ENCODE measurements at regions not wholly inside any gene's neighbourhood (a gene's known extent, or its start where the extent isn't known, plus 50 kb on each side); places are given as distances from the start of the nearest gene placed in this dataset.

DNA sequence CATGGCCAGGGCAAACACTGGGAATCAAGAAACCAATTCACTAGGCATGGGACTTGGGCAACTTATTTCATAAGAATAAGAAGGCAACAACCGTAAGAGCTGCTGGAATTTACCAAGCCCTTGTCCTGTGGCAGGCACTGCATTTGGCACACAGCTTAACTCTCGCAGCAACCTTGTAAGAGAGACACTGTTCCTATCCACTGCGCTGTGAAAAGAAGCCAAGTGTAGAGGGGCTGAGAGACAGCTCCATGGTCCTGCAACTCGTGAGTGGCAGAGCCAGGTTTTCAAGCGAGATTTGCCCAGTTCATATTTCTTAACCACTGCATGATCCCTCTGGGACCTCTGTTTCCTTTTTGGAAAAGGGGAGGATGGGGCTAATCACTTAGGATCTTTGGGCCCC is 129.3 kb upstream of the STC2 start:
- H2AFZ ChIP-seq (ENCODE audit: low read length) = no peak overlapping the region
- H3K4me2 ChIP-seq (ENCODE audit: insufficient read depth, low read length, poor library complexity, severe bottlenecking) = no peak overlapping the region
- no peak overlapping the region for H2BK5ac ChIP-seq (ENCODE audit: low read length)
- no peaks in the 10 kb centered on the region for H3K27me3 ChIP-seq (ENCODE audit: control insufficient read depth in 3 of 3, insufficient read depth in 3 of 3, low read depth in 1 of 3, low read length in 3 of 3)
- no peak overlapping the region for H3K23ac ChIP-seq (ENCODE audit: low read depth, low read length, poor library complexity)
- H3K14ac ChIP-seq (ENCODE audit: low read length) = no peak overlapping the region
- no CpG with 5 or more reads among the region's 5 CpGs for WGBS, 2 donors (ENCODE audit: extremely low coverage in 2 of 2, insufficient read length in 2 of 2, insufficient replicate concordance in 1 of 2)
- no peaks in the 10 kb centered on the region for H3K9me3 ChIP-seq (replicated peaks in 1 of 2; ENCODE audit: control insufficient read depth in 2 of 2, insufficient read depth in 1 of 2, low read depth in 1 of 2, low read length in 2 of 2)
- H4K8ac ChIP-seq (ENCODE audit: low read depth, low read length) = no peak overlapping the region
- H4K91ac ChIP-seq (ENCODE audit: low read depth, low read length, poor library complexity) = no peak overlapping the region
- DNase-seq (ENCODE audit: low spot score) = no peak
- H3K4me1 ChIP-seq (ENCODE audit: control insufficient read depth in 2 of 2, insufficient read depth in 1 of 2, low read depth in 1 of 2, low read length in 2 of 2) = no peaks in the 10 kb centered on the region
- no peaks in the 10 kb centered on the region for H3K36me3 ChIP-seq (replicated peaks in 1 of 2; ENCODE audit: control insufficient read depth in 2 of 2, insufficient read depth in 2 of 2, low read length in 2 of 2)
- no peak overlapping the region for H3K27ac ChIP-seq (replicated peaks; ENCODE audit: low read length)
- no peak overlapping the region for H3K4me3 ChIP-seq (ENCODE audit: low read length in 2 of 2)
- no peak overlapping the region for H3K9ac ChIP-seq (ENCODE audit: low read depth, low read length, poor library complexity)
- no peak overlapping the region for H2BK15ac ChIP-seq (ENCODE audit: low read length)
- H3K79me1 ChIP-seq (ENCODE audit: low read depth, low read length) = no peaks in the 10 kb centered on the region
- H2BK12ac ChIP-seq (ENCODE audit: low read length) = no peak overlapping the region
- no peak overlapping the region for H2AK5ac ChIP-seq (ENCODE audit: low read depth, low read length)
- no peak overlapping the region for H3K18ac ChIP-seq (ENCODE audit: low read length)
- no peak overlapping the region for H3K4ac ChIP-seq (ENCODE audit: low read length)
- no peak overlapping the region for H2BK120ac ChIP-seq (ENCODE audit: low read depth, low read length)

DNA sequence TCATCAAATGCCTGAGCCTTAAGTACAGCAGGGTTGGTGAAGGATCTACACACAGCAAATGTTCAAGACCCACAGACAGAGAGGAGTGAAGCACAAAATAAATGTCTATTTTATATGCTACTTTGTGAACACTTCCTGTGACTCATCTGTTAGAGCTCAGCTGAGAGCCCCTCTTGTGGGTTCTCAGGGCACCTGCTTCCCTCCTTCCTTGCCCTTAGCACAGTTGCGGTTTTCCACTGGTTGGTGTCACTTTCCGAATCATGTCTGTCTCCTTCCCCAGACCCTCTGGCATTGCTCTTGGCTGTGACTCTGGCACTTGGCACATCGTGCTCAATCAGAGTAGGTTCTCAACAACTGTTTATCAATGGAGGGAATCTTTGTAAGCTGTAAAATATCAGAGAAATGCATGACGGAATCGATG is 128.5 kb upstream of the STC2 start:
- H3K27ac ChIP-seq (replicated peaks; ENCODE audit: low read length) = no peak overlapping the region
- H3K9me3 ChIP-seq (replicated peaks in 1 of 2; ENCODE audit: control insufficient read depth in 2 of 2, insufficient read depth in 1 of 2, low read depth in 1 of 2, low read length in 2 of 2) = no peaks in the 10 kb centered on the region

DNA sequence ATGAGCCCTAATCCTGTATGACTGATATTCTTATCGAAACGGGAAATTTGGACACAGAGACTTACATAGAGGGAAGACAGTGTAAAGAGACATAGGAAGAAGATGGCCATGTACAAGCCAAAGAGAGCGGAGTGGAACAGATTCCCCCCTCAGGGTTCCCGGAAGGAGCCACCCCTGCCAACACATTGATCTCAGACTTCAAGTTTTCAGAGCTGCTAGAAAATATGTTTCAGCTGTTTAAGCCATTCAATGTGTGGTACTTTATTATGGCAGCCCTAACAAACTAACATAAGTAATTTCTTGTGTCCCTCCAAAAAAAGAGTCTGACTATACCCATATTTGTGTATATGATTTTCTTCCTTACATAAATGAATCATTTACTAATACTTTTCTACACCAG is 128.0 kb upstream of the STC2 start:
- no peak overlapping the region for H2BK5ac ChIP-seq (ENCODE audit: low read length)
- no peak overlapping the region for H3K18ac ChIP-seq (ENCODE audit: low read length)
- no peak overlapping the region for H3K4me3 ChIP-seq (ENCODE audit: low read length in 2 of 2)
- no peak overlapping the region for H3K4ac ChIP-seq (ENCODE audit: low read length)
- no peak for DNase-seq (ENCODE audit: low spot score)
- no peak overlapping the region for H3K9ac ChIP-seq (ENCODE audit: low read depth, low read length, poor library complexity)
- H3K4me1 ChIP-seq (ENCODE audit: control insufficient read depth in 2 of 2, insufficient read depth in 1 of 2, low read depth in 1 of 2, low read length in 2 of 2) = no peaks in the 10 kb centered on the region
- no peak overlapping the region for H2BK15ac ChIP-seq (ENCODE audit: low read length)
- no peak overlapping the region for H2BK12ac ChIP-seq (ENCODE audit: low read length)
- H3K9me3 ChIP-seq (replicated peaks in 1 of 2; ENCODE audit: control insufficient read depth in 2 of 2, insufficient read depth in 1 of 2, low read depth in 1 of 2, low read length in 2 of 2) = no peaks in the 10 kb centered on the region
- no peaks in the 10 kb centered on the region for H3K27me3 ChIP-seq (ENCODE audit: control insufficient read depth in 3 of 3, insufficient read depth in 3 of 3, low read depth in 1 of 3, low read length in 3 of 3)
- no peaks in the 10 kb centered on the region for H3K79me1 ChIP-seq (ENCODE audit: low read depth, low read length)
- H3K4me2 ChIP-seq (ENCODE audit: insufficient read depth, low read length, poor library complexity, severe bottlenecking) = no peak overlapping the region
- no CpG with 5 or more reads among the region's 4 CpGs for WGBS, 2 donors (ENCODE audit: extremely low coverage in 2 of 2, insufficient read length in 2 of 2, insufficient replicate concordance in 1 of 2)
- no peak overlapping the region for H3K27ac ChIP-seq (replicated peaks; ENCODE audit: low read length)
- H4K8ac ChIP-seq (ENCODE audit: low read depth, low read length) = no peak overlapping the region
- no peak overlapping the region for H2AK5ac ChIP-seq (ENCODE audit: low read depth, low read length)
- H3K23ac ChIP-seq (ENCODE audit: low read depth, low read length, poor library complexity) = no peak overlapping the region
- no peak overlapping the region for H2BK120ac ChIP-seq (ENCODE audit: low read depth, low read length)
- H3K14ac ChIP-seq (ENCODE audit: low read length) = no peak overlapping the region
- H3K36me3 ChIP-seq (replicated peaks in 1 of 2; ENCODE audit: control insufficient read depth in 2 of 2, insufficient read depth in 2 of 2, low read length in 2 of 2) = no peaks in the 10 kb centered on the region
- H2AFZ ChIP-seq (ENCODE audit: low read length) = no peak overlapping the region
- no peak overlapping the region for H4K91ac ChIP-seq (ENCODE audit: low read depth, low read length, poor library complexity)

More for the DNA sequence above, 128.5 kb upstream of the STC2 start:
- Histone ChIP-seq H2AFZ (ENCODE audit: low read length) (no peak overlapping the region), H3K18ac (ENCODE audit: low read length) (no peak overlapping the region), H3K4me1 (ENCODE audit: control insufficient read depth in 2 of 2, insufficient read depth in 1 of 2, low read depth in 1 of 2, low read length in 2 of 2) (no peaks in the 10 kb centered on the region), H3K79me1 (ENCODE audit: low read depth, low read length) (no peaks in the 10 kb centered on the region), H3K14ac (ENCODE audit: low read length) (no peak overlapping the region), H2BK12ac (ENCODE audit: low read length) (no peak overlapping the region), H3K36me3 (replicated peaks in 1 of 2; ENCODE audit: control insufficient read depth in 2 of 2, insufficient read depth in 2 of 2, low read length in 2 of 2) (no peaks in the 10 kb centered on the region), H2BK5ac (ENCODE audit: low read length) (no peak overlapping the region), H3K4me3 (ENCODE audit: low read length in 2 of 2) (no peak overlapping the region), H2BK120ac (ENCODE audit: low read depth, low read length) (no peak overlapping the region), H4K8ac (ENCODE audit: low read depth, low read length) (no peak overlapping the region), H2BK15ac (ENCODE audit: low read length) (no peak overlapping the region), H3K27me3 (ENCODE audit: control insufficient read depth in 3 of 3, insufficient read depth in 3 of 3, low read depth in 1 of 3, low read length in 3 of 3) (no peaks in the 10 kb centered on the region), H2AK5ac (ENCODE audit: low read depth, low read length) (no peak overlapping the region), H3K9ac (ENCODE audit: low read depth, low read length, poor library complexity) (no peak overlapping the region), H3K4ac (ENCODE audit: low read length) (no peak overlapping the region), H3K4me2 (ENCODE audit: insufficient read depth, low read length, poor library complexity, severe bottlenecking) (no peak overlapping the region), H4K91ac (ENCODE audit: low read depth, low read length, poor library complexity) (no peak overlapping the region), H3K23ac (ENCODE audit: low read depth, low read length, poor library complexity) (no peak overlapping the region)
- DNase-seq (ENCODE audit: low spot score) = no peak
- WGBS, 2 donors (ENCODE audit: extremely low coverage in 2 of 2, insufficient read length in 2 of 2, insufficient replicate concordance in 1 of 2) = no CpG with 5 or more reads among the region's 5 CpGs

DNA sequence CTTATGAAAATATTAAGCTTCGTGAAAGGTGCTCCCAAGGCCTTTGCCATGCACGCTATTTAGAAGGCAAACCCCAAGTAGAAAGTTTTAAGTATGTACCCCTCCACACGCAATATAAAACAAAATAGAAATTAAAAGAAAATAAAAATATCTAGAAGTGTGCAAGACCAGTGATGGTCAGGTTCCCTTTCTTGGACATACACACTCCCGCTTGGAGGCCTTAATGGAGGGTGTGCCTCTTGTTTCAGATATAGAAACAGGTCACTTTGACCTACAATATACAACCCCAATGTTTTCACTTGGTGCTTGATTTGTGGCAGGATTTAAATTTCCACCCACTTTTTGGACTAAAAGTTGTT is 127.4 kb upstream of the STC2 start:
- Histone ChIP-seq H3K4ac (ENCODE audit: low read length) (no peak overlapping the region), H3K9me3 (replicated peaks in 1 of 2; ENCODE audit: control insufficient read depth in 2 of 2, insufficient read depth in 1 of 2, low read depth in 1 of 2, low read length in 2 of 2) (no peaks in the 10 kb centered on the region), H2BK15ac (ENCODE audit: low read length) (no peak overlapping the region), H2BK5ac (ENCODE audit: low read length) (no peak overlapping the region), H3K23ac (ENCODE audit: low read depth, low read length, poor library complexity) (no peak overlapping the region), H3K27me3 (ENCODE audit: control insufficient read depth in 3 of 3, insufficient read depth in 3 of 3, low read depth in 1 of 3, low read length in 3 of 3) (no peaks in the 10 kb centered on the region), H2BK12ac (ENCODE audit: low read length) (no peak overlapping the region), H4K91ac (ENCODE audit: low read depth, low read length, poor library complexity) (no peak overlapping the region), H3K9ac (ENCODE audit: low read depth, low read length, poor library complexity) (no peak overlapping the region), H3K36me3 (replicated peaks in 1 of 2; ENCODE audit: control insufficient read depth in 2 of 2, insufficient read depth in 2 of 2, low read length in 2 of 2) (no peaks in the 10 kb centered on the region), H2AK5ac (ENCODE audit: low read depth, low read length) (no peak overlapping the region), H2BK120ac (ENCODE audit: low read depth, low read length) (no peak overlapping the region), H3K27ac (replicated peaks; ENCODE audit: low read length) (no peak overlapping the region), H3K14ac (ENCODE audit: low read length) (no peak overlapping the region), H3K79me1 (ENCODE audit: low read depth, low read length) (no peaks in the 10 kb centered on the region), H3K4me2 (ENCODE audit: insufficient read depth, low read length, poor library complexity, severe bottlenecking) (no peak overlapping the region), H3K18ac (ENCODE audit: low read length) (no peak overlapping the region), H2AFZ (ENCODE audit: low read length) (no peak overlapping the region), H3K4me1 (ENCODE audit: control insufficient read depth in 2 of 2, insufficient read depth in 1 of 2, low read depth in 1 of 2, low read length in 2 of 2) (no peaks in the 10 kb centered on the region), H3K4me3 (ENCODE audit: low read length in 2 of 2) (no peak overlapping the region), H4K8ac (ENCODE audit: low read depth, low read length) (no peak overlapping the region)
- no peak for DNase-seq (ENCODE audit: low spot score)
- no CpG with 5 or more reads among the region's 4 CpGs for WGBS, 2 donors (ENCODE audit: extremely low coverage in 2 of 2, insufficient read length in 2 of 2, insufficient replicate concordance in 1 of 2)

Data from neuronal stem cell (in vitro differentiated cells).